DND-41 (cell line): ENCODE measurements at regions not wholly inside any gene's neighbourhood (a gene's known extent, or its start where the extent isn't known, plus 50 kb on each side); places are given as distances from the start of the nearest gene placed in this dataset.

Source experiments
- ATAC-seq: fragments of 200-7000 bp; cut with Tn5 transposase; 3 replicates; pipeline ENCODE4 v1.9.1; 2021; ENCODE audit warnings: low read depth; ENCODE audit not compliant: insufficient read depth
- DNase-seq: peaks from one replicate; pipeline ENCODE4 v3.0.0-alpha.2; 2020
- H2AFZ ChIP-seq: 2 replicates; pipeline ENCODE4 v1.6.0; 2012; ENCODE audit warnings: low read depth, low read length
- H3K27ac ChIP-seq: 2 replicates; pipeline ENCODE4 v1.5.1; 2012; ENCODE audit warnings: low read length, inconsistent platforms
- H3K27me3 ChIP-seq: fragments of 200-600 bp; sonication (generic); 2 replicates; pipeline ENCODE4 v1.6.0; 2012; ENCODE audit warnings: low read length, mild to moderate bottlenecking, inconsistent platforms; ENCODE audit not compliant: insufficient read depth, poor library complexity
- H3K36me3 ChIP-seq: 2 replicates; pipeline ENCODE4 v1.5.1; 2012; ENCODE audit warnings: low read length, inconsistent platforms; ENCODE audit not compliant: insufficient read depth
- H3K4me1 ChIP-seq: 2 replicates; pipeline ENCODE4 v1.5.1; 2012; ENCODE audit warnings: mild to moderate bottlenecking, low read length; ENCODE audit not compliant: insufficient read depth
- H3K4me2 ChIP-seq: 2 replicates; pipeline ENCODE4 v1.6.0; 2012; ENCODE audit warnings: mild to moderate bottlenecking, moderate library complexity, low read length, inconsistent platforms; ENCODE audit not compliant: insufficient read depth
- H3K4me3 ChIP-seq, 2 experiments: fragments of 200-600 bp in 1 of 2; shearing (Covaris generic) in 1 of 2; 2 replicates each; pipeline ENCODE4 v1.5.1; 2012 to 2016; ENCODE audit warnings: inconsistent platforms in 2 of 2, low read length in 2 of 2, mild to moderate bottlenecking in 2 of 2, low read depth in 1 of 2, moderate library complexity in 1 of 2
- H3K79me2 ChIP-seq: 2 replicates; pipeline ENCODE4 v1.6.0; 2012; ENCODE audit warnings: low read length, inconsistent platforms; ENCODE audit not compliant: insufficient read depth
- H3K9ac ChIP-seq: 2 replicates; pipeline ENCODE4 v1.6.0; 2012; ENCODE audit warnings: low read depth, mild to moderate bottlenecking, inconsistent platforms, low read length, moderate library complexity
- H3K9me3 ChIP-seq: 2 replicates; pipeline ENCODE4 v1.5.1; 2012; ENCODE audit warnings: low read length, moderate library complexity, mild to moderate bottlenecking, inconsistent platforms; ENCODE audit not compliant: insufficient read depth, severe bottlenecking
- H4K20me1 ChIP-seq: 2 replicates; pipeline ENCODE4 v1.6.0; 2012; ENCODE audit warnings: low read length; ENCODE audit not compliant: insufficient read depth
- CTCF ChIP-seq: IDR thresholded peaks from 2 replicates; pipeline ENCODE4 v1.5.1; 2012; ENCODE audit warnings: borderline replicate concordance, low read length, moderate library complexity, mild to moderate bottlenecking; ENCODE audit not compliant: poor library complexity, severe bottlenecking; ENCODE audit errors: extremely low read depth
- EZH2 ChIP-seq: IDR thresholded peaks from 3 replicates; pipeline ENCODE4 v1.6.1; 2012; ENCODE audit warnings: borderline replicate concordance, low read depth, mild to moderate bottlenecking, moderate library complexity, low read length, inconsistent platforms; ENCODE audit not compliant: severe bottlenecking

- no peaks in the 10 kb centered on the region for H3K27me3 ChIP-seq
- no peak overlapping the region for H3K9ac ChIP-seq
- H3K4me1 ChIP-seq = peaks cover 2% of the 10 kb centered on the region; the same call in 1 of the 2 replicates
- H2AFZ ChIP-seq = no peak overlapping the region
- no peaks in the 10 kb centered on the region for H3K9me3 ChIP-seq
- no peaks in the 10 kb centered on the region for H3K36me3 ChIP-seq
- no peaks in the 10 kb centered on the region for H4K20me1 ChIP-seq
- no peak overlapping the region for H3K4me3 ChIP-seq
- DNase-seq (no peak), ATAC-seq (no peak)
- H3K4me2 ChIP-seq = no peak overlapping the region
- TF ChIP-seq CTCF = no peak
- TF ChIP-seq EZH2 = no peak
- H3K79me2 ChIP-seq = no peaks in the 10 kb centered on the region
- H3K27ac ChIP-seq = no peak overlapping the region
Measured at GRCh38 chr13:111399334-111399733, 78.9 kb downstream of the TEX29 start.

GRCh38 chr13:111399776-111400538 lies 79.5 kb downstream of the TEX29 start:
- H2AFZ ChIP-seq = no peak overlapping the region
- H3K4me2 ChIP-seq = no peak overlapping the region
- H3K9ac ChIP-seq = no peak overlapping the region
- no peaks in the 10 kb centered on the region for H3K27me3 ChIP-seq
- DNase-seq (no peak), ATAC-seq (no peak)
- no peaks in the 10 kb centered on the region for H3K79me2 ChIP-seq
- H3K36me3 ChIP-seq = no peaks in the 10 kb centered on the region
- no peaks in the 10 kb centered on the region for H4K20me1 ChIP-seq
- no peak overlapping the region for H3K4me3 ChIP-seq
- peaks cover 2% of the 10 kb centered on the region; the same call in 1 of the 2 replicates for H3K4me1 ChIP-seq
- no peak for TF ChIP-seq CTCF
- no peak for TF ChIP-seq EZH2
- H3K27ac ChIP-seq = no peak overlapping the region
- no peaks in the 10 kb centered on the region for H3K9me3 ChIP-seq

GRCh38 chr13:111401151-111401550 lies 80.7 kb downstream of the TEX29 start:
- ATAC-seq = no peak
- no peak overlapping the region for H2AFZ ChIP-seq
- no peak overlapping the region for H3K27ac ChIP-seq
- TF ChIP-seq CTCF (no peak), EZH2 (no peak)
- no peaks in the 10 kb centered on the region for H4K20me1 ChIP-seq
- no peaks in the 10 kb centered on the region for H3K79me2 ChIP-seq
- H3K36me3 ChIP-seq = no peaks in the 10 kb centered on the region
- H3K27me3 ChIP-seq = no peaks in the 10 kb centered on the region
- H3K9ac ChIP-seq = no peak overlapping the region
- H3K4me1 ChIP-seq = peaks cover 2% of the 10 kb centered on the region; the same call in 1 of the 2 replicates
- no peak overlapping the region for H3K4me3 ChIP-seq
- DNase-seq = no peak
- no peaks in the 10 kb centered on the region for H3K9me3 ChIP-seq
- no peak overlapping the region for H3K4me2 ChIP-seq
